ENCODE measurements at regions not wholly inside any gene's neighbourhood (a gene's known extent, or its start where the extent isn't known, plus 50 kb on each side); places are given as distances from the start of the nearest gene placed in this dataset.
"Not testable (repeated sequence)": the region's sequence is repeated elsewhere in the genome, so short reads cannot be mapped to it uniquely, and the experiment has no call there.

DNA sequence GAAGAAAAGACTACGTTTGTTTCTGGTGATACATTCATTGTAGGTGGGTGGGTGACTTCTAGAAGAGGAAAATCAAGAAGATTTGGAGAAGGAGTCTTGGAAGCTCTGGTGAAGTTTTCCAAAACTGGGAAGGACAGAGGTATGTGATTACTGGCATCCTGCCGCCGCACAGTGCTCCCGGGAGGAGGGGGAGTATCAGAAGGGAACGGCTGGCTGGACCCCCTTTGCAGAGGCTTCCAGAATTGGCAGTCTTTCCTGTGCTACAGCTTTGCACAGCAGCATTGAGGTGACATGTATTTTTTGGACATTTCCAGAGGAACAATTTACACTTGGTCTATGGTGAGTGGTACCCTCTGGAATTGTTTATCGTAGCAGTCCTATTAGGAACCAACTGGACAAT is 75.7 kb upstream of the EOMES start:
- DNase-seq (no peak), ATAC-seq (no peak)
- TF ChIP-seq, protein P1, sequence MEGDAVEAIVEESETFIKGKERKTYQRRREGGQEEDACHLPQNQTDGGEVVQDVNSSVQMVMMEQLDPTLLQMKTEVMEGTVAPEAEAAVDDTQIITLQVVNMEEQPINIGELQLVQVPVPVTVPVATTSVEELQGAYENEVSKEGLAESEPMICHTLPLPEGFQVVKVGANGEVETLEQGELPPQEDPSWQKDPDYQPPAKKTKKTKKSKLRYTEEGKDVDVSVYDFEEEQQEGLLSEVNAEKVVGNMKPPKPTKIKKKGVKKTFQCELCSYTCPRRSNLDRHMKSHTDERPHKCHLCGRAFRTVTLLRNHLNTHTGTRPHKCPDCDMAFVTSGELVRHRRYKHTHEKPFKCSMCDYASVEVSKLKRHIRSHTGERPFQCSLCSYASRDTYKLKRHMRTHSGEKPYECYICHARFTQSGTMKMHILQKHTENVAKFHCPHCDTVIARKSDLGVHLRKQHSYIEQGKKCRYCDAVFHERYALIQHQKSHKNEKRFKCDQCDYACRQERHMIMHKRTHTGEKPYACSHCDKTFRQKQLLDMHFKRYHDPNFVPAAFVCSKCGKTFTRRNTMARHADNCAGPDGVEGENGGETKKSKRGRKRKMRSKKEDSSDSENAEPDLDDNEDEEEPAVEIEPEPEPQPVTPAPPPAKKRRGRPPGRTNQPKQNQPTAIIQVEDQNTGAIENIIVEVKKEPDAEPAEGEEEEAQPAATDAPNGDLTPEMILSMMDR (IDR thresholded peaks at IDR 0.05): no peak
- intact Hi-C loops (cut with DNase I): no loop called here
- Histone ChIP-seq H3K36me3 (no peaks in the 10 kb centered on the region), H3K27me3 (ENCODE audit: low read depth) (no peaks in the 10 kb centered on the region), H3K4me1 (no peaks in the 10 kb centered on the region), H3K27ac (no peak overlapping the region), H3K4me3 (no peak overlapping the region), H3K9me3 (no peaks in the 10 kb centered on the region)

DNA sequence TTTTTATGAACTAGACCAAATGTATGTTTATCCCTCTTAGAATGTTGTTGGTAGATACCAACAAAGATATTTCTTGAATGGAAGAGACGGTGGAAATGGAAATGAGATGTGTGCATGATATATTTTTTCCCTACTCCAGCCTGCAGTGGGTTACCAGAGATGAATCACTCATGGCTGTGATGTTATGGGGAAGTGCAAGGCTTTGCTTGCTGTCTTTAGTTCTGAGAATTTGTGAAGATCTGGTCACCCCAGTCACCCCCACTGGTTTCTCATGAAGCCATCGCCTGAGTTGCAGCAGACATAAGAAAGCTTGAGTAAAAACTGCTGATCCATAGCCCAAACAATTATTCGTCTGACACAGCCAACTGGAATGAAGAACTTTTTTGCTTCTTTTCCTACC is 78.1 kb upstream of the EOMES start:
- TF ChIP-seq, protein P1 (IDR thresholded peaks at IDR 0.05): no peak
- no peaks in the 10 kb centered on the region for H3K4me1 ChIP-seq
- H3K27ac ChIP-seq: no peak overlapping the region
- H3K9me3 ChIP-seq: no peaks in the 10 kb centered on the region
- ATAC-seq: no peak
- H3K36me3 ChIP-seq: no peaks in the 10 kb centered on the region
- intact Hi-C loops (cut with DNase I): no loop called here
- H3K4me3 ChIP-seq: no peak overlapping the region
- H3K27me3 ChIP-seq (ENCODE audit: low read depth): no peaks in the 10 kb centered on the region
- DNase-seq: no peak

DNA sequence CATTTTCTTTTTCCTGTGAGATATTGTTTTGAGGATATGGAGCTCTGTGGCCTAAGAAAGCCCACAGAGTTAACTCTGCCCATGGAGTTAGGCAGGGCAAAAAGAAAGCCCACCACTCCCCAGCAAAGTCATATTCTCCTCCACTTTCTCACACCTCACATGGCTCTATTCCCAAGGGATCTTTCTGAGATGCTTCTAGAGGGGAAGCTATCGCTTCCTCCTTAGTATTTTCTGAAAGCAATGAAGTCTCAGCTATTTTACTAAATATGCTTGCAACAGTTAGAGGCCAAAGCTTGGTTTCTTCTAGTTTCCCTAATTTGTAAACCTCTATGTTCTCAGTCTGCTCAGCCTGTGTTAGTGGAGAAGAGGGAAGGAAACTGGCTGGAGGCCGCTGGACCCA is 80.3 kb upstream of the EOMES start:
- Histone ChIP-seq H3K36me3 (no peaks in the 10 kb centered on the region), H3K9me3 (no peaks in the 10 kb centered on the region), H3K27me3 (ENCODE audit: low read depth) (no peaks in the 10 kb centered on the region), H3K27ac (no peak overlapping the region), H3K4me1 (no peaks in the 10 kb centered on the region), H3K4me3 (no peak overlapping the region)
- TF ChIP-seq, protein P1 (IDR thresholded peaks at IDR 0.05): no peak
- DNase-seq: no peak
- intact Hi-C loops (cut with DNase I): no loop called here
- ATAC-seq: no peak

DNA sequence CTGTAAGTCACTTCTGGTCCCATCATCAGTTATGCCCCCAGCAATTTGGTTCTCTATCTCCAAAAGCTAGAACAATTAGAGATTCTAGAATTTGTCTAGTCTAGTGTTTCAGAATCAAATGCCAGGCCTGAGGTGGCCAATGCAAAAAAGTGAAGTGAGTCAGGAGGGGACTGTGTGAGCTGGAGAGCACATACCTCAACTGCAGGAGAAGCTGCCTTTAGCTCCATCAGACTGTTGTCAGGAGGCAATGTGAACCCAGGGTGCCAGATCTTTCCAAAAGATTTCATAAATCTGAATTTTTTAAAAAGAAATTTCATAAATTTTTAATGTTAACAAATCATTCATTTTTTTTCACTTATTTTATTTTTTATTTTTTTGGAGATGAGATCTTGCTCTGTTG is 80.7 kb upstream of the EOMES start:
- Histone ChIP-seq H3K4me3 (no peak overlapping the region), H3K4me1 (no peaks in the 10 kb centered on the region), H3K27ac (no peak overlapping the region), H3K36me3 (no peaks in the 10 kb centered on the region), H3K9me3 (no peaks in the 10 kb centered on the region), H3K27me3 (ENCODE audit: low read depth) (no peaks in the 10 kb centered on the region)
- intact Hi-C loops (cut with DNase I): no loop called here
- TF ChIP-seq, protein P1 (IDR thresholded peaks at IDR 0.05): no peak
- ATAC-seq (no peak), DNase-seq (no peak)

DNA sequence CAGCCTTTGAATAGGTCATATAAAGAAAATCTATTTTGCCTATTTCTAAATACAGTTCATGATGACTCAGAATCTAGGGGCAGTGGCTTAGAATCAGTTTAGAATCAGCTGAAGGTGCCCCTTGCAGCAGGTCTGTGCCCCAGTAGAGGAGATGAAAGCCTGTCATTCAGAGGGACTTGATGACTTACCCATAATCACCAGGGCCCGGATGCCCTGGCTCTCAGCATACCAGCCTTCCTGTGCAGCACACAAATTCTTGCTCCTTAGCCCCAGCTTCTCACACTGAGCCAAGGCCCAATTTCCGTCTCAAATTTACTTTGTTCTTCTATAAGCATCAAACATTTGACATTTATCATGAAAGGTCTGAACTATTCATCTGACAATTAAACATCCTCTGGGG is 83.2 kb upstream of the EOMES start:
- DNase-seq: no peak
- Histone ChIP-seq H3K36me3 (no peaks in the 10 kb centered on the region), H3K4me1 (no peaks in the 10 kb centered on the region), H3K27me3 (ENCODE audit: low read depth) (no peaks in the 10 kb centered on the region), H3K27ac (no peak overlapping the region), H3K9me3 (no peaks in the 10 kb centered on the region), H3K4me3 (no peak overlapping the region)
- no peak for ATAC-seq
- intact Hi-C loops (cut with DNase I): no loop called here
- TF ChIP-seq, protein P1 (IDR thresholded peaks at IDR 0.05): no peak

DNA sequence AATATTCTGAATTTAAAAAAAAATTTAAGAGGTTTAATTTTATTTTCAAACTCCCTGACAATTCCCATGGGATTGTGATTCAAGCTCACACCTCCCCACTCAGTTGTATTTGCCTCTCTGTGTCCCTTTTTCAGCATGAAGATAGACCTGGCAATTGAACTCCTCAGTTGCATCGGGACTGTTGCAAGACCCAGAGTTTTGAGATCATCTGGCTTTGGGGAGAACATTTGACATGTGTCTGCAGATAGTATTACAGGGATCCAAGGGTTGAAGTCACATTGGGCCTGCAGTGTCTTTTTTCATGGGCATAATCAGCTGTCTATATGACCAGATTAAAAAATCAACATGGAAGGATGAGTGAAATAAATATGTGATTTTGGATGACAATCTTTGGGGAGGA is 91.1 kb upstream of the EOMES start:
- H3K27ac ChIP-seq: no peak overlapping the region

DNA sequence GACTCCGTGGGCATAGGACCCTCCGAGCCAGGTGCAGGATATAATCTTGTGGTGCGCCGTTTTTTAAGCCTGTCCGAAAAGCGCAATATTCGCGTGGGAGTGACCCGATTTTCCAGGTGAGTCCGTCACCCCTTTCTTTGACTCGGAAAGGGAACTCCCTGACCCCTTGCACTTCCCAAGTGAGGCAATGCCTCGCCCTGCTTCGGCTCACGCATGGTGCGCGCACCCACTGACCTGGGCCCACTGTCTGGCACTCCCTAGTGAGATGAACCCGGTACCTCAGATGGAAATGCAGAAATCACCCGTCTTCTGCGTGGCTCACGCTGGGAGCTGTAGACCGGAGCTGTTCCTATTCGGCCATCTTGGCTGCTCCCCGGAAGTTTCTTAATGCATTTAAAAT is 99.5 kb upstream of the EOMES start:
- DNase-seq; ATAC-seq; H3K4me1 ChIP-seq; H3K27ac ChIP-seq; H3K27me3 ChIP-seq (ENCODE audit: low read depth); H3K9me3 ChIP-seq; H3K36me3 ChIP-seq; H3K4me3 ChIP-seq; intact Hi-C loops (cut with DNase I): not testable (repeated sequence)

More for the DNA sequence above, 91.1 kb upstream of the EOMES start:
- intact Hi-C loops (cut with DNase I): no loop called here
- ATAC-seq (no peak), DNase-seq (no peak)
- H3K9me3 ChIP-seq: no peaks in the 10 kb centered on the region
- H3K4me3 ChIP-seq: no peak overlapping the region
- no peaks in the 10 kb centered on the region for H3K36me3 ChIP-seq
- H3K4me1 ChIP-seq: no peaks in the 10 kb centered on the region
- TF ChIP-seq, protein P1 (IDR thresholded peaks at IDR 0.05): no peak
- H3K27me3 ChIP-seq (ENCODE audit: low read depth): no peaks in the 10 kb centered on the region

Measured in lower lobe of right lung (tissue), 2 donors.